Common myeloid progenitor, CD34-positive (primary cell): ENCODE measurements at regions not wholly inside any gene's neighbourhood (a gene's known extent, or its start where the extent isn't known, plus 50 kb on each side); places are given as distances from the start of the nearest gene placed in this dataset.

Experiments
- CTCF ChIA-PET: fragments of 350-600 bp; sonication (Branson Sonifier 250); formaldehyde crosslinking; loops from one replicate; lab custom pipeline; 2021; ENCODE audit warnings: antibody characterized with exemption; lab: Charles Lee
- POLR2A ChIA-PET: fragments of 350-600 bp; sonication (Branson Sonifier 250); formaldehyde crosslinking; loops from one replicate; lab custom pipeline; 2021; ENCODE audit warnings: antibody characterized with exemption; lab: Charles Lee
- DNase-seq, 3 donors: peaks; one replicate each; pipeline versions ENCODE4 v3.0.0 to v3.0.0-alpha.2; 2013
- H3K27ac ChIP-seq, 2 experiments: 1 replicate in 1 of 2; 2 replicates in 1 of 2; pipeline ENCODE4 v1.7.0; 2013; ENCODE audit warnings: inconsistent platforms in 2 of 2, low read length in 2 of 2, mild to moderate bottlenecking in 2 of 2, low read depth in 1 of 2, moderate library complexity in 1 of 2; ENCODE audit not compliant: severe bottlenecking in 2 of 2, insufficient read depth in 1 of 2, poor library complexity in 1 of 2
- H3K27me3 ChIP-seq, 5 experiments: replicated peaks in 2 of 5; 1 replicate in 3 of 5; 2 replicates in 2 of 5; pipeline versions ENCODE4 v1.6.1 to v1.7.0; 2013; ENCODE audit warnings: low read length in 4 of 5, mild to moderate bottlenecking in 2 of 5, moderate library complexity in 2 of 5, inconsistent platforms in 1 of 5; ENCODE audit not compliant: insufficient read depth in 5 of 5, control insufficient read depth in 4 of 5
- H3K36me3 ChIP-seq, 4 experiments: 1 replicate in 2 of 4; 2 replicates in 2 of 4; pipeline versions ENCODE4 v1.6.1 to v1.7.0; 2013; ENCODE audit warnings: low read length in 3 of 4, control low read depth in 1 of 4, mild to moderate bottlenecking in 1 of 4; ENCODE audit not compliant: control insufficient read depth in 4 of 4, insufficient read depth in 4 of 4
- H3K4me1 ChIP-seq, 4 experiments: 1 replicate in 3 of 4; 2 replicates in 1 of 4; pipeline versions ENCODE4 v1.6.1 to v1.7.1; 2013; ENCODE audit warnings: low read length in 3 of 4, mild to moderate bottlenecking in 3 of 4, control low read depth in 1 of 4, inconsistent platforms in 1 of 4, moderate library complexity in 1 of 4; ENCODE audit not compliant: control insufficient read depth in 4 of 4, insufficient read depth in 4 of 4; ENCODE audit errors: control extremely low read depth in 1 of 4
- H3K4me3 ChIP-seq, 7 experiments: 1 replicate in 4 of 7; 2 replicates in 3 of 7; pipeline versions ENCODE4 v1.5.1 to v1.7.0; 2013; ENCODE audit warnings: mild to moderate bottlenecking in 7 of 7, low read length in 6 of 7, moderate library complexity in 6 of 7, inconsistent platforms in 2 of 7, low read depth in 2 of 7, control low read depth in 1 of 7; ENCODE audit not compliant: insufficient read depth in 4 of 7, control insufficient read depth in 1 of 7; ENCODE audit errors: extremely low read depth in 1 of 7
- H3K9me3 ChIP-seq, 5 experiments: 1 replicate in 4 of 5; 2 replicates in 1 of 5; pipeline versions ENCODE4 v1.6.1 to v1.7.1; 2013; ENCODE audit warnings: low read length in 4 of 5, mild to moderate bottlenecking in 2 of 5, inconsistent platforms in 1 of 5, low read depth in 1 of 5, moderate library complexity in 1 of 5; ENCODE audit not compliant: control insufficient read depth in 4 of 5, insufficient read depth in 2 of 5; ENCODE audit errors: control extremely low read depth in 1 of 5
- WGBS: methylation state at CpG from one replicate; pipeline ENCODE4 v1.1.5; 2013; ENCODE audit not compliant: insufficient coverage; 5-methylcytosine and 5-hydroxymethylcytosine counted together

DNA sequence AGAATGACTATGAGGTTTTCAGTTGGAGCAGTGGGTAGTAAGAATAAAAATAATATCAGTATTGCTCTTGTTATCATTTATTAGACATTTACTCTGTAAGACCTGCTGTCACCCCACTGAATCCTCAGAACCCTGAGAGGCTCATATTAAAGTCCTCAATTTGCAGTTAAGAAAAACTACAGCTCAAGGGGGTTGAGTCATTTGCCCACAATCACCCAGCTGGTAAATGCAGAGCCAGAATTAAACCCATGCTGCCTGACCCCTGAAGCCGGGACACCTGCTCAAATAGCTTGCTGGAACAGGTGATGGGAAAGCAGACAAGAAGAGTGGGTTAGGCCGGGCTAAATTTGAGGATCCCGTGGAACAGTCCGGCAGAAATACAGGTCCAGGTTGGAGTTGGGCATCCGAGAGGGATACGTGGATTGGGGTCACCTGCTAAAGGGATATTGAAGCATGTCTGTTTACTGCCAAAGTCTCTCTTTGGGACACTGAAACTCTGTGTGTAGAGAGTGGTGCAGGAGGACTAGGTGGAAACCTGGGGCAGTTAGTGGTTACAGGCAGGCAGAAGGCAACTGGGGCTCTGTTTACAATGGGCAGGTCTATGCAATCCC, 344.1 kb downstream of the CDC5L start:
- Histone ChIP-seq H3K9me3 (no peaks in the 10 kb centered on the region), H3K4me1 (peaks cover 0 to 2% (median 0%) of the 10 kb centered on the region in 4 experiments), H3K27me3 (no peaks in the 10 kb centered on the region), H3K27ac (no peak overlapping the region), H3K36me3 (no peaks in the 10 kb centered on the region), H3K4me3 (no peak overlapping the region)
- 100% methylated on average over 4 of the region's 6 CpGs for WGBS
- ChIA-PET CTCF (no interaction called here), POLR2A (no interaction called here)
- no peak for DNase-seq

DNA sequence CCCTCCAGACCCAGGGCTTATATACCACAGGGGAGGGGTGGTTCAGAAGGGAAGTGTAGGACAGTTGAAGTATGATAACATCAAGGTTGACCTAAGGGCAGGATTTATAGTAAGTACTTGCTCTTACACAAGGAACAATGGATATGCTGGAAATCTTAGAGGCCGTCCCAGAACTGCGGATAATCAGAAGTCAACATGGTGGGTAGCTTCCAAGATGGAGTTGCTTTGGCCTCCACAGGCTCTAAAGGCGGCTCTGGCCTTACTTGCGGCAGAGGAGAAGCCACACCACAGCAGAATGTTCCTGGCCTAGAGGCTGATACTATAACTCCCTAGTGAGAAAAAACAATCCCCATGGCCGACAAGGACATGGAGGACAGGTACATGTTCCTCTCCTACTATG, 344.7 kb downstream of the CDC5L start:
- Histone ChIP-seq H3K27me3 (no peaks in the 10 kb centered on the region), H3K27ac (no peak overlapping the region), H3K9me3 (no peaks in the 10 kb centered on the region), H3K4me1 (peaks cover 0 to 2% (median 0%) of the 10 kb centered on the region in 4 experiments), H3K36me3 (no peaks in the 10 kb centered on the region), H3K4me3 (no peak overlapping the region)
- WGBS: 100% methylated on average over 5 of the region's 5 CpGs
- DNase-seq: no peak
- POLR2A ChIA-PET: no interaction called here
- CTCF ChIA-PET: no interaction called here

DNA sequence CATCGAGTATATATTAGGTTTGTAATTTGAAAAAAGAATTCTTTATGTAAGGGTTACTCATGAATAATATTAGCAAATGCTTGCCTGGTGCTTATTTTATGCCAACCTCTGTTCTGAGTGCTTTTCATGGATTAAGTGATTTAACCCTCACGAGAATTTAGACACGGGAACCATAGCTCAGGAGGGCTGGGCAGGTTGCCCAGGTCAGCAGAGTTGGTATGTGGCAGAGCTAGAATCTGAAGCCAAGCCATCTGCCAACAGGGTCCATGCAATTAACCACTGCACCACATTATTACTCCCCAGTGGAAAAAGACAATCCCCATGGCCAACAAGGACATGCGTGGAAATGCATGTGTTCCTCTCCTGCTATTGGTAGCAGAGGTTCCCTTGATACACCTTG, 345.6 kb downstream of the CDC5L start:
- Histone ChIP-seq H3K4me3 (no peak overlapping the region), H3K27ac (no peak overlapping the region), H3K9me3 (no peaks in the 10 kb centered on the region), H3K4me1 (peaks cover 0 to 2% (median 0%) of the 10 kb centered on the region in 4 experiments), H3K36me3 (no peaks in the 10 kb centered on the region), H3K27me3 (no peaks in the 10 kb centered on the region)
- ChIA-PET POLR2A (no interaction called here), CTCF (no interaction called here)
- no peak for DNase-seq
- WGBS: 96% methylated on average over 3 of the region's 4 CpGs

DNA sequence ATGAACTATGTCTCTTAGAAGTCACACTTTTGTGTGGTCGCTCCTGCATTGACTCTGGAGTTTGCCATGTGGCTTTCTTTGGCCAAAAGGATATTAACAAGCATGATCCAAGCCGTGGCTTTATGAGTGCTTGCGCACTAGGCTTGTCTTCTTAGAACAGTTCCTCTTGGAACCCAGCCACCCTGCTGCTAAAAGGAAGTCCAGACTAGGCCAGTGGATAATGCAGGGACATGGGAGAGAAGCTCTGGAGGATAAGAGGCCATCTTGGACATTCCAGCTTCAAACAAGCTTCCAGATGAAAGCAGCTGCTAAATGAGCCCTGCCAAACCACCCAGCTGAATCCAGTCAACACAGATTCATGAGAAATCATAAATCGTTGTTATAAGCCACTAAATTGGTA, 346.4 kb downstream of the CDC5L start:
- H3K4me3 ChIP-seq: no peak overlapping the region
- POLR2A ChIA-PET: no interaction called here
- H3K4me1 ChIP-seq: peaks cover 0 to 2% (median 0%) of the 10 kb centered on the region in 4 experiments
- WGBS: 42% methylated on average over 2 of the region's 4 CpGs
- no peaks in the 10 kb centered on the region for H3K27me3 ChIP-seq
- no peak overlapping the region for H3K27ac ChIP-seq
- no peaks in the 10 kb centered on the region for H3K36me3 ChIP-seq
- H3K9me3 ChIP-seq: no peaks in the 10 kb centered on the region
- CTCF ChIA-PET: interaction anchor here (0.6 kb wide), 1 partner anchor 9 kb away, joined by 3 read pairs; no protein-coding TSS in a partner anchor
- DNase-seq: peak in 1 of 3 donors; percentile 10

DNA sequence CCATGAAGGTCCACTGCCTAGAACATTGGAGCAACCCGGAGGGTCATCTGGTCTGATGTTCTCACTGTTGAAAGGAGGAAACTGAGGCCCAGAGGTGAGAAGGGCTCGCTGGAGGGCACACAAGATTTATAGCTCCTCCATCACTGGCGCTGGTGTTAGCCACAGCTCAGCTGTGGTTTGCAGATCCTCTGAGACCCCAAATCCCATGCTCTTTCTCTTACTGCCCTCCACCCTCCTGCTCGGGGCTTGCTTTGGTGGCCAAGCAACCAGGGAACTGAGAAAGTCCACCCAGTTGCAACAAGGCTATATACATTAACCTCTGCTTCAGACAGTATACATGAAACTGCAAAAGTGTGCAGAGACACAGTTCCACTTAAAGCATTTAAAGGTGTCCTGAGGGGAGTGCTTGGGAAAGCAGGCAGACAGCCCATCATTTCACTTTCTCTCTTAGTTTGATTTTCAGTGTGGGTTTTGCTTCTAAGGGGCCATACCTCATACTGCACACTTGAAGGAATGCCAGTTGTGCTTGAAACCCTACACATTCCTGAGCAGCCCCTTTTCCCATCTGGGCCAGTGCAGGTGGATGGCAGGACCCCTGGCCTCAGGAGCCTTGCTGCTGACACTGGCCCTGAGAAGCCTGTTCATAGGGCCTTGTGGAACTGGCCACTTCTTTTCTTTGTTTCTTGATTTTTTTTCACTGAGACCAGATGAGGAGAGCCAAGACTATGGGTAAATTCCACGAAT, 347.6 kb downstream of the CDC5L start:
- Histone ChIP-seq H3K27me3 (no peaks in the 10 kb centered on the region), H3K4me1 (peaks cover 0 to 2% (median 0%) of the 10 kb centered on the region in 4 experiments), H3K27ac (no peak overlapping the region), H3K9me3 (no peaks in the 10 kb centered on the region), H3K36me3 (no peaks in the 10 kb centered on the region), H3K4me3 (no peak overlapping the region)
- ChIA-PET POLR2A (no interaction called here), CTCF (no interaction called here)
- WGBS: 87% methylated on average over 5 of the region's 5 CpGs
- no peak for DNase-seq

DNA sequence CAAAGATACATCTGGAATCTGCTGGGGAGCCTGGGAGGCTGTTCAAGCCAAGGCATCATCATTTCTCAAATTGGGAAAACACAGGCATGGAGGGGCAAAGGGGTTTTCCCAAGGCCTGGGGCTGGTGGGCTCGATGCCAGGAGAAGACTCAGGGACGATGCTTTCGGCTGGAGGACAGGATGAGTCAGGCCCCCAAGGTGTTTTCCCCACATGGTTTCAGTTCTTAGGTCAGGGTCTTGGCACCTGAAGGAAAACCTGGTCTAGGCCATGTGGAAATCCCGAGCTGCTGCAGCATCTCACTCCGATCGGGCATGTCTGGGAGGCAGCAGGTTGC, 348.1 kb downstream of the CDC5L start:
- H3K4me3 ChIP-seq: no peak overlapping the region
- DNase-seq: no peak
- H3K27me3 ChIP-seq: no peaks in the 10 kb centered on the region
- peaks cover 0 to 2% (median 0%) of the 10 kb centered on the region in 4 experiments for H3K4me1 ChIP-seq
- H3K36me3 ChIP-seq: no peaks in the 10 kb centered on the region
- 97% methylated on average over 6 of the region's 6 CpGs for WGBS
- no peaks in the 10 kb centered on the region for H3K9me3 ChIP-seq
- ChIA-PET POLR2A (no interaction called here), CTCF (no interaction called here)
- no peak overlapping the region for H3K27ac ChIP-seq

DNA sequence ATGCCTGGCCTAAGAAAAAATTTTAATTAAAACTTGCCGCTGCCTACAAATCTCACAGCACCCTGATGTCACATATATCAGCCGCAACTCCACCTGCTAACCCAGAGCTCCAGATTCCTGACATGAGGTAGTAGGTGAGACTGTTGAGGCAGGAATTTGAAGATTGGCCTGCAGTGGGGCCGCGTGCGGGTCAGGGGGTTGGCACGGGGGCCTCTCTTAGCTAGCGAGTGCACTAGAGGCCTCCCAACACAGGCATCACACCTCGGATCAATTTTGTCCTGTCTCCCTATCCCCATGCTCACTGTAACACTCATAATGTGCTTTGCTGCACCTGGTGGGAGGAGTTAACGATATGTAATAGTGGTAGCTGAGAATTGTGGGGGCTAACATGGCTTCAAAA, 349.8 kb downstream of the CDC5L start:
- H3K4me1 ChIP-seq: peaks cover 0 to 2% (median 0%) of the 10 kb centered on the region in 4 experiments
- WGBS: 92% methylated on average over 8 of the region's 9 CpGs
- no peaks in the 10 kb centered on the region for H3K36me3 ChIP-seq
- ChIA-PET CTCF (no interaction called here), POLR2A (no interaction called here)
- H3K9me3 ChIP-seq: no peaks in the 10 kb centered on the region
- no peaks in the 10 kb centered on the region for H3K27me3 ChIP-seq
- DNase-seq: no peak
- H3K4me3 ChIP-seq: no peak overlapping the region
- no peak overlapping the region for H3K27ac ChIP-seq
